ENCODE measurements at regions not wholly inside any gene's neighbourhood (a gene's known extent, or its start where the extent isn't known, plus 50 kb on each side); places are given as distances from the start of the nearest gene placed in this dataset.

GRCh38 chr13:62336507-62336906, 920.9 kb upstream of the PCDH20 start:
- TF ChIP-seq ZNF274 (IDR thresholded peaks at IDR 0.05; ENCODE audit: low read depth, low read length), result no peak
- H3K4me3 ChIP-seq (ENCODE audit: low read length), result no peak overlapping the region

- TF ChIP-seq ZNF274 (IDR thresholded peaks at IDR 0.05; ENCODE audit: low read depth, low read length), result no peak
- H3K4me3 ChIP-seq (ENCODE audit: low read length), result no peak overlapping the region
Measured at GRCh38 chr13:62333466-62333865, 917.8 kb upstream of the PCDH20 start.

GRCh38 chr13:62331384-62331783, 915.7 kb upstream of the PCDH20 start:
- no peak overlapping the region for H3K4me3 ChIP-seq (ENCODE audit: low read length)
- no peak for TF ChIP-seq ZNF274 (IDR thresholded peaks at IDR 0.05; ENCODE audit: low read depth, low read length)

- no peak for TF ChIP-seq ZNF274 (IDR thresholded peaks at IDR 0.05; ENCODE audit: low read depth, low read length)
- H3K4me3 ChIP-seq (ENCODE audit: low read length), result no peak overlapping the region
Measured at GRCh38 chr13:62327367-62327766, 911.7 kb upstream of the PCDH20 start.

GRCh38 chr13:62324842-62325241, 909.2 kb upstream of the PCDH20 start:
- TF ChIP-seq ZNF274 (IDR thresholded peaks at IDR 0.05; ENCODE audit: low read depth, low read length), result no peak
- H3K4me3 ChIP-seq (ENCODE audit: low read length), result no peak overlapping the region

GRCh38 chr13:62321895-62322294, 906.2 kb upstream of the PCDH20 start:
- no peak for TF ChIP-seq ZNF274 (IDR thresholded peaks at IDR 0.05; ENCODE audit: low read depth, low read length)
- no peak overlapping the region for H3K4me3 ChIP-seq (ENCODE audit: low read length)

- no peak overlapping the region for H3K4me3 ChIP-seq (ENCODE audit: low read length)
- TF ChIP-seq ZNF274 (IDR thresholded peaks at IDR 0.05; ENCODE audit: low read depth, low read length), result no peak
Measured at GRCh38 chr13:62321139-62321538, 905.5 kb upstream of the PCDH20 start.

- no peak for TF ChIP-seq ZNF274 (IDR thresholded peaks at IDR 0.05; ENCODE audit: low read depth, low read length)
- no peak overlapping the region for H3K4me3 ChIP-seq (ENCODE audit: low read length)
Measured at GRCh38 chr13:62320129-62321108, 904.8 kb upstream of the PCDH20 start.

GRCh38 chr13:62309904-62310303, 894.3 kb upstream of the PCDH20 start:
- no peak for TF ChIP-seq ZNF274 (IDR thresholded peaks at IDR 0.05; ENCODE audit: low read depth, low read length)

GRCh38 chr13:62305756-62306155, 890.1 kb upstream of the PCDH20 start:
- TF ChIP-seq ZNF274 (IDR thresholded peaks at IDR 0.05; ENCODE audit: low read depth, low read length), result no peak
- H3K4me3 ChIP-seq (ENCODE audit: low read length), result no peak overlapping the region

More at GRCh38 chr13:62309904-62310303, 894.3 kb upstream of the PCDH20 start:
- no peak overlapping the region for H3K4me3 ChIP-seq (ENCODE audit: low read length)

- TF ChIP-seq ZNF274 (IDR thresholded peaks at IDR 0.05; ENCODE audit: low read depth, low read length), result no peak
- no peak overlapping the region for H3K4me3 ChIP-seq (ENCODE audit: low read length)
Measured at GRCh38 chr13:62302341-62302740, 886.7 kb upstream of the PCDH20 start.

- TF ChIP-seq ZNF274 (IDR thresholded peaks at IDR 0.05; ENCODE audit: low read depth, low read length), result no peak
- no peak overlapping the region for H3K4me3 ChIP-seq (ENCODE audit: low read length)
Measured at GRCh38 chr13:62299988-62300387, 884.3 kb upstream of the PCDH20 start.

GRCh38 chr13:62296812-62297211, 881.2 kb upstream of the PCDH20 start:
- H3K4me3 ChIP-seq (ENCODE audit: low read length), result no peak overlapping the region
- no peak for TF ChIP-seq ZNF274 (IDR thresholded peaks at IDR 0.05; ENCODE audit: low read depth, low read length)

GRCh38 chr13:62294244-62294643, 878.6 kb upstream of the PCDH20 start:
- H3K4me3 ChIP-seq (ENCODE audit: low read length), result no peak overlapping the region
- TF ChIP-seq ZNF274 (IDR thresholded peaks at IDR 0.05; ENCODE audit: low read depth, low read length), result no peak

GRCh38 chr13:62292714-62293480, 877.2 kb upstream of the PCDH20 start:
- no peak overlapping the region for H3K4me3 ChIP-seq (ENCODE audit: low read length)
- no peak for TF ChIP-seq ZNF274 (IDR thresholded peaks at IDR 0.05; ENCODE audit: low read depth, low read length)
